HG03159 (cell line): ENCODE measurements at regions not wholly inside any gene's neighbourhood (a gene's known extent, or its start where the extent isn't known, plus 50 kb on each side); places are given as distances from the start of the nearest gene placed in this dataset.
"Not testable (repeated sequence)": the region's sequence is repeated elsewhere in the genome, so short reads cannot be mapped to it uniquely, and the experiment has no call there.

Experiments used
- ATAC-seq: cut with Tn5 transposase; IDR thresholded peaks from one replicate; pipeline ENCODE4 v1.9.1; 2021; ENCODE audit warnings: mild to moderate bottlenecking, moderate library complexity; ENCODE audit not compliant: unreplicated experiment

GRCh38 chr2:111385226-111385957 lies 264.7 kb downstream of the BCL2L11 start:
- not testable (repeated sequence) for ATAC-seq

GRCh38 chr2:111390605-111391004 lies 269.9 kb downstream of the BCL2L11 start:
- ATAC-seq, result not testable (repeated sequence)

GRCh38 chr2:111395350-111396128 lies 274.8 kb downstream of the BCL2L11 start:
- ATAC-seq, result not testable (repeated sequence)

GRCh38 chr2:111400598-111401253 lies 280.0 kb downstream of the BCL2L11 start:
- not testable (repeated sequence) for ATAC-seq

- ATAC-seq, result not testable (repeated sequence)
These were observed 280.8 kb downstream of the BCL2L11 start for GRCh38 chr2:111401270-111402140.

- not testable (repeated sequence) for ATAC-seq
These were observed 281.7 kb downstream of the BCL2L11 start for GRCh38 chr2:111402450-111402849.

GRCh38 chr2:111403287-111403686 lies 282.6 kb downstream of the BCL2L11 start:
- ATAC-seq, result not testable (repeated sequence)

GRCh38 chr2:111406616-111407015 lies 285.9 kb downstream of the BCL2L11 start:
- not testable (repeated sequence) for ATAC-seq

- not testable (repeated sequence) for ATAC-seq
These were observed 287.0 kb downstream of the BCL2L11 start for GRCh38 chr2:111407632-111408194.

- not testable (repeated sequence) for ATAC-seq
These were observed 290.2 kb downstream of the BCL2L11 start for GRCh38 chr2:111410868-111411406.

- not testable (repeated sequence) for ATAC-seq
These were observed 291.4 kb downstream of the BCL2L11 start for GRCh38 chr2:111411867-111412681.

- ATAC-seq, result not testable (repeated sequence)
These were observed 292.3 kb downstream of the BCL2L11 start for GRCh38 chr2:111412841-111413650.

GRCh38 chr2:111413950-111414349 lies 293.2 kb downstream of the BCL2L11 start:
- ATAC-seq, result not testable (repeated sequence)

- ATAC-seq, result not testable (repeated sequence)
These were observed 295.3 kb downstream of the BCL2L11 start for GRCh38 chr2:111415765-111416743.

- ATAC-seq, result not testable (repeated sequence)
These were observed 296.3 kb downstream of the BCL2L11 start for GRCh38 chr2:111417026-111417425.

- ATAC-seq, result not testable (repeated sequence)
These were observed 297.6 kb downstream of the BCL2L11 start for GRCh38 chr2:111418091-111418875.
